AG04450 (cell line): ENCODE measurements at regions not wholly inside any gene's neighbourhood (a gene's known extent, or its start where the extent isn't known, plus 50 kb on each side); places are given as distances from the start of the nearest gene placed in this dataset.

ENCODE experiments used
- CTCF ChIA-PET: fragments of 300-600, 350-600 bp; formaldehyde crosslinking; extraction: SDS; loops from one replicate; lab custom pipeline; 2022; ENCODE audit warnings: antibody characterized with exemption, inconsistent platforms; lab: Charles Lee
- POLR2A ChIA-PET: fragments of 350-600 bp; formaldehyde crosslinking; extraction: SDS; loops from one replicate; lab custom pipeline; 2021; ENCODE audit warnings: antibody characterized with exemption, inconsistent platforms; lab: Yijun Ruan, JAX
- DNase-seq: peaks from one replicate; pipeline ENCODE4 v3.0.0-alpha.2; 2011; ENCODE audit warnings: low read depth, low spot score
- H3K27ac ChIP-seq: one replicate; pipeline ENCODE4 v1.5.1; 2012; ENCODE audit warnings: low read depth, low read length, control low read depth
- H3K27me3 ChIP-seq: one replicate; pipeline ENCODE4 v1.6.0; 2012; ENCODE audit warnings: low read length; ENCODE audit not compliant: control insufficient read depth, insufficient read depth
- H3K4me3 ChIP-seq: 2 replicates; pipeline ENCODE4 v1.5.1; 2011; ENCODE audit warnings: mild to moderate bottlenecking, low read depth, low read length, control low read depth
- H3K9me3 ChIP-seq: 2 replicates; pipeline ENCODE4 v1.5.1; 2012; ENCODE audit warnings: low read length; ENCODE audit not compliant: control insufficient read depth, insufficient read depth
- CTCF ChIP-seq: IDR thresholded peaks from 2 replicates; pipeline ENCODE4 v1.5.1; 2011; ENCODE audit warnings: low read depth, low read length, control low read depth, inconsistent platforms

- no peak for DNase-seq
- no peak overlapping the region for H3K4me3 ChIP-seq
- no peak overlapping the region for H3K27ac ChIP-seq
- ChIA-PET CTCF (interaction anchor here (1.1 kb wide), 1 partner anchor 44 kb away, joined by 3 read pairs; no protein-coding TSS in a partner anchor), POLR2A (no interaction called here)
- TF ChIP-seq CTCF = no peak
- H3K9me3 ChIP-seq = no peaks in the 10 kb centered on the region
- no peaks in the 10 kb centered on the region for H3K27me3 ChIP-seq
Measured at GRCh38 chr12:28955491-28955890, 193.6 kb upstream of the FAR2 start.

- POLR2A ChIA-PET = no interaction called here
- CTCF ChIA-PET = interaction anchor here (1.1 kb wide), 1 partner anchor 43 kb away, joined by 3 read pairs; no protein-coding TSS in a partner anchor
Measured at GRCh38 chr12:28955931-28956330, 193.1 kb upstream of the FAR2 start.

GRCh38 chr12:28958553-28959195 is 190.4 kb upstream of the FAR2 start:
- no peak for TF ChIP-seq CTCF
- ChIA-PET POLR2A (no interaction called here), CTCF (no interaction called here)
- Histone ChIP-seq H3K9me3 (no peaks in the 10 kb centered on the region), H3K27ac (no peak overlapping the region), H3K4me3 (no peak overlapping the region), H3K27me3 (no peaks in the 10 kb centered on the region)
- no peak for DNase-seq

More at GRCh38 chr12:28955931-28956330, 193.1 kb upstream of the FAR2 start:
- Histone ChIP-seq H3K27ac (no peak overlapping the region), H3K4me3 (no peak overlapping the region), H3K27me3 (no peaks in the 10 kb centered on the region), H3K9me3 (no peaks in the 10 kb centered on the region)
- no peak for TF ChIP-seq CTCF
- no peak for DNase-seq

- Histone ChIP-seq H3K9me3 (no peaks in the 10 kb centered on the region), H3K4me3 (no peak overlapping the region), H3K27ac (no peak overlapping the region), H3K27me3 (no peaks in the 10 kb centered on the region)
- no peak for DNase-seq
- ChIA-PET POLR2A (no interaction called here), CTCF (no interaction called here)
- TF ChIP-seq CTCF = no peak
Measured at GRCh38 chr12:28961948-28962384, 187.1 kb upstream of the FAR2 start.

- TF ChIP-seq CTCF = peak; percentile 47
- ChIA-PET POLR2A (no interaction called here), CTCF (interaction anchor here (0.6 to 1.2 kb wide), 3 partner anchors 30 to 431 kb away, joined by 3 to 5 read pairs (median 3); no protein-coding TSS in a partner anchor)
Measured at GRCh38 chr12:28963554-28963953, 185.5 kb upstream of the FAR2 start.

More at GRCh38 chr12:28963554-28963953, 185.5 kb upstream of the FAR2 start:
- Histone ChIP-seq H3K4me3 (no peak overlapping the region), H3K27ac (no peak overlapping the region), H3K27me3 (no peaks in the 10 kb centered on the region), H3K9me3 (no peaks in the 10 kb centered on the region)
- no peak for DNase-seq
